ENCODE measurements at regions not wholly inside any gene's neighbourhood (a gene's known extent, or its start where the extent isn't known, plus 50 kb on each side); places are given as distances from the start of the nearest gene placed in this dataset.

- no peak overlapping the region for H3K27ac ChIP-seq (ENCODE audit: low read length)
- no peaks in the 10 kb centered on the region for H3K9me3 ChIP-seq (ENCODE audit: control insufficient read depth, low read depth, low read length)
- H3K4me1 ChIP-seq (ENCODE audit: control insufficient read depth, low read depth, low read length): no peaks in the 10 kb centered on the region
- no peak overlapping the region for H3K9ac ChIP-seq (ENCODE audit: low read length)
- H3K27me3 ChIP-seq (ENCODE audit: control insufficient read depth, insufficient read depth, low read length): no peaks in the 10 kb centered on the region
- no peaks in the 10 kb centered on the region for H3K36me3 ChIP-seq (ENCODE audit: control insufficient read depth, low read depth, low read length)
- H3K4me3 ChIP-seq (ENCODE audit: low read length): no peak overlapping the region
Measured at GRCh38 chr3:95707268-95707667, 1107.1 kb upstream of the EPHA6 start.

- H3K27ac ChIP-seq (ENCODE audit: low read length): no peak overlapping the region
- peaks cover 7% of the 10 kb centered on the region for H3K4me1 ChIP-seq (ENCODE audit: control insufficient read depth, low read depth, low read length)
- H3K4me3 ChIP-seq (ENCODE audit: low read length): no peak overlapping the region
- no peak overlapping the region for H3K9ac ChIP-seq (ENCODE audit: low read length)
- no peaks in the 10 kb centered on the region for H3K9me3 ChIP-seq (ENCODE audit: control insufficient read depth, low read depth, low read length)
- no peaks in the 10 kb centered on the region for H3K27me3 ChIP-seq (ENCODE audit: control insufficient read depth, insufficient read depth, low read length)
- H3K36me3 ChIP-seq (ENCODE audit: control insufficient read depth, low read depth, low read length): no peaks in the 10 kb centered on the region
Measured at GRCh38 chr3:95710684-95711083, 1103.7 kb upstream of the EPHA6 start.

DNA sequence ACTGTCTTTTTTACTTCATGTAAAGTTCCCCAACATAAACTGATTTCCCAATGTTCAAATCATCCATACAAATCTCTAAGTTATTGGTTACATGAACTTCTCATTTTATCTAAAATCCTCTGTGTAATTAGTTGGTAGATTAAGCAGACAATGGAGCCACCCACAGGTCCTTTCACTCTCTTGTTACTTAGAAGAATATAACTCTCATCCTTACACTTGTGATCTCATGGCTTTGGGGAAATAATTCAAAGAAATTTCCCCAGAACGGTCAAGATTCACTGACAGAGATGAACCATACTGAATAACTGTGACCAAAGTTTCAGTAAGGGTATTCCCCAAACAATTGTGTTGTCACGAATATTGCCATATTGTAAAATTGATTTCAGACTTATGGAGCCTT lies 1102.6 kb upstream of the EPHA6 start:
- no peaks in the 10 kb centered on the region for H3K36me3 ChIP-seq (ENCODE audit: control insufficient read depth, low read depth, low read length)
- H3K4me3 ChIP-seq (ENCODE audit: low read length): no peak overlapping the region
- H3K9ac ChIP-seq (ENCODE audit: low read length): no peak overlapping the region
- peaks cover 12% of the 10 kb centered on the region for H3K4me1 ChIP-seq (ENCODE audit: control insufficient read depth, low read depth, low read length)
- H3K27ac ChIP-seq (ENCODE audit: low read length): no peak overlapping the region
- no peaks in the 10 kb centered on the region for H3K27me3 ChIP-seq (ENCODE audit: control insufficient read depth, insufficient read depth, low read length)
- H3K9me3 ChIP-seq (ENCODE audit: control insufficient read depth, low read depth, low read length): no peaks in the 10 kb centered on the region

- no peaks in the 10 kb centered on the region for H3K9me3 ChIP-seq (ENCODE audit: control insufficient read depth, low read depth, low read length)
- H3K27me3 ChIP-seq (ENCODE audit: control insufficient read depth, insufficient read depth, low read length): no peaks in the 10 kb centered on the region
- no peak overlapping the region for H3K9ac ChIP-seq (ENCODE audit: low read length)
- H3K4me3 ChIP-seq (ENCODE audit: low read length): no peak overlapping the region
- peaks cover 14% of the 10 kb centered on the region for H3K4me1 ChIP-seq (ENCODE audit: control insufficient read depth, low read depth, low read length)
- no peak overlapping the region for H3K27ac ChIP-seq (ENCODE audit: low read length)
- H3K36me3 ChIP-seq (ENCODE audit: control insufficient read depth, low read depth, low read length): no peaks in the 10 kb centered on the region
Measured at GRCh38 chr3:95715128-95715527, 1099.3 kb upstream of the EPHA6 start.

- Histone ChIP-seq H3K27ac (ENCODE audit: low read length) (no peak overlapping the region), H3K4me3 (ENCODE audit: low read length) (no peak overlapping the region), H3K27me3 (ENCODE audit: control insufficient read depth, insufficient read depth, low read length) (no peaks in the 10 kb centered on the region), H3K9ac (ENCODE audit: low read length) (no peak overlapping the region), H3K36me3 (ENCODE audit: control insufficient read depth, low read depth, low read length) (no peaks in the 10 kb centered on the region), H3K9me3 (ENCODE audit: control insufficient read depth, low read depth, low read length) (no peaks in the 10 kb centered on the region), H3K4me1 (ENCODE audit: control insufficient read depth, low read depth, low read length) (peaks cover 14% of the 10 kb centered on the region)
Measured at GRCh38 chr3:95717048-95717447, 1097.3 kb upstream of the EPHA6 start.

- Histone ChIP-seq H3K4me1 (ENCODE audit: control insufficient read depth, low read depth, low read length) (peaks cover 14% of the 10 kb centered on the region), H3K36me3 (ENCODE audit: control insufficient read depth, low read depth, low read length) (no peaks in the 10 kb centered on the region), H3K4me3 (ENCODE audit: low read length) (no peak overlapping the region), H3K9me3 (ENCODE audit: control insufficient read depth, low read depth, low read length) (no peaks in the 10 kb centered on the region), H3K27ac (ENCODE audit: low read length) (no peak overlapping the region), H3K9ac (ENCODE audit: low read length) (no peak overlapping the region), H3K27me3 (ENCODE audit: control insufficient read depth, insufficient read depth, low read length) (no peaks in the 10 kb centered on the region)
Measured at GRCh38 chr3:95718168-95718567, 1096.2 kb upstream of the EPHA6 start.

- Histone ChIP-seq H3K4me3 (ENCODE audit: low read length) (no peak overlapping the region), H3K9me3 (ENCODE audit: control insufficient read depth, low read depth, low read length) (no peaks in the 10 kb centered on the region), H3K27me3 (ENCODE audit: control insufficient read depth, insufficient read depth, low read length) (no peaks in the 10 kb centered on the region), H3K9ac (ENCODE audit: low read length) (no peak overlapping the region), H3K36me3 (ENCODE audit: control insufficient read depth, low read depth, low read length) (no peaks in the 10 kb centered on the region), H3K27ac (ENCODE audit: low read length) (no peak overlapping the region), H3K4me1 (ENCODE audit: control insufficient read depth, low read depth, low read length) (peaks cover 14% of the 10 kb centered on the region)
Measured at GRCh38 chr3:95719481-95719880, 1094.9 kb upstream of the EPHA6 start.

GRCh38 chr3:95721938-95722337 lies 1092.5 kb upstream of the EPHA6 start:
- no peaks in the 10 kb centered on the region for H3K36me3 ChIP-seq (ENCODE audit: control insufficient read depth, low read depth, low read length)
- H3K27me3 ChIP-seq (ENCODE audit: control insufficient read depth, insufficient read depth, low read length): no peaks in the 10 kb centered on the region
- H3K9ac ChIP-seq (ENCODE audit: low read length): no peak overlapping the region
- peaks cover under 1% of the 10 kb centered on the region for H3K4me1 ChIP-seq (ENCODE audit: control insufficient read depth, low read depth, low read length)
- H3K4me3 ChIP-seq (ENCODE audit: low read length): no peak overlapping the region
- no peaks in the 10 kb centered on the region for H3K9me3 ChIP-seq (ENCODE audit: control insufficient read depth, low read depth, low read length)
- no peak overlapping the region for H3K27ac ChIP-seq (ENCODE audit: low read length)

- H3K9me3 ChIP-seq (ENCODE audit: control insufficient read depth, low read depth, low read length): no peaks in the 10 kb centered on the region
- no peaks in the 10 kb centered on the region for H3K4me1 ChIP-seq (ENCODE audit: control insufficient read depth, low read depth, low read length)
Measured at GRCh38 chr3:95725770-95726169, 1088.6 kb upstream of the EPHA6 start.

DNA sequence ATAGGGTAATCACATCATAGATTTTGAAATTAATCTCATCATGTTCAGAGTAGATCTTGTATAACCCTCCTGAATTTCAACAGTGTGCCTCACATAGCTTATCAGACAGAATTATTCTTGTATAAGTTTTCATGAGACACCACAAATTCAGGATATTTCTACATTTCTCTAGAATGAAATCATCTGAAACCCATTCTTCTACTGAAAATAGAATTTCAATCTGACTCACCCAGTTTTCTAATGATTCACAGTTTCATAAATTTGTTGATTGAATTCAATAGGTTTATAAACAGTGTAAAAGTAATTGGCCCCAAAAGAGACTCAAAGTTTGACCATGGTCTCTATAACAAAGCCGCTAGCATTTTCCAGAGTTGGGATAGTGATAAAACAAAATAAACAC lies 1082.6 kb upstream of the EPHA6 start:
- Histone ChIP-seq H3K27me3 (ENCODE audit: control insufficient read depth, insufficient read depth, low read length) (no peaks in the 10 kb centered on the region), H3K4me1 (ENCODE audit: control insufficient read depth, low read depth, low read length) (no peaks in the 10 kb centered on the region), H3K9me3 (ENCODE audit: control insufficient read depth, low read depth, low read length) (no peaks in the 10 kb centered on the region), H3K4me3 (ENCODE audit: low read length) (no peak overlapping the region), H3K36me3 (ENCODE audit: control insufficient read depth, low read depth, low read length) (no peaks in the 10 kb centered on the region), H3K9ac (ENCODE audit: low read length) (no peak overlapping the region), H3K27ac (ENCODE audit: low read length) (no peak overlapping the region)

More at GRCh38 chr3:95725770-95726169, 1088.6 kb upstream of the EPHA6 start:
- Histone ChIP-seq H3K9ac (ENCODE audit: low read length) (no peak overlapping the region), H3K4me3 (ENCODE audit: low read length) (no peak overlapping the region), H3K27me3 (ENCODE audit: control insufficient read depth, insufficient read depth, low read length) (no peaks in the 10 kb centered on the region), H3K27ac (ENCODE audit: low read length) (no peak overlapping the region), H3K36me3 (ENCODE audit: control insufficient read depth, low read depth, low read length) (no peaks in the 10 kb centered on the region)

DNA sequence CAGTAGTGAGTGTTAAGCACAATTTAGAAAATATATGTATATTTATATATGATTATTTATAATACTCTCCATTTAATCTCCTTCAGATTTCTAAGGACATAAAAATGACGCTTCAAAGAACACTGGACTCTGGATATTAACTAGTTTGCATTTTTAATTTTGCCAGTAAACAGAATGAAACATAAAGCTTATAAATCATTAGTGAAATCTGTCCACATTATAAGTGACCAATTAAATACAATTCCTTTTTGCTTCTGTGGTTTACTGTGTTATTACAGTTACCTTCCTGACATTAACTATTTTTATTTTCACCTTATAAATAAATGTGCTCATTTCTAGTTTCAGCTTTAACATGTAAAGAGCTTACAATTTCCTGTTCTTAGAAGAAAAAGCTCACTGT lies 1081.1 kb upstream of the EPHA6 start:
- H3K27me3 ChIP-seq (ENCODE audit: control insufficient read depth, insufficient read depth, low read length): no peaks in the 10 kb centered on the region
- H3K4me3 ChIP-seq (ENCODE audit: low read length): no peak overlapping the region
- H3K27ac ChIP-seq (ENCODE audit: low read length): no peak overlapping the region
- peaks cover 3% of the 10 kb centered on the region for H3K4me1 ChIP-seq (ENCODE audit: control insufficient read depth, low read depth, low read length)
- no peaks in the 10 kb centered on the region for H3K9me3 ChIP-seq (ENCODE audit: control insufficient read depth, low read depth, low read length)
- H3K9ac ChIP-seq (ENCODE audit: low read length): no peak overlapping the region
- H3K36me3 ChIP-seq (ENCODE audit: control insufficient read depth, low read depth, low read length): no peaks in the 10 kb centered on the region

DNA sequence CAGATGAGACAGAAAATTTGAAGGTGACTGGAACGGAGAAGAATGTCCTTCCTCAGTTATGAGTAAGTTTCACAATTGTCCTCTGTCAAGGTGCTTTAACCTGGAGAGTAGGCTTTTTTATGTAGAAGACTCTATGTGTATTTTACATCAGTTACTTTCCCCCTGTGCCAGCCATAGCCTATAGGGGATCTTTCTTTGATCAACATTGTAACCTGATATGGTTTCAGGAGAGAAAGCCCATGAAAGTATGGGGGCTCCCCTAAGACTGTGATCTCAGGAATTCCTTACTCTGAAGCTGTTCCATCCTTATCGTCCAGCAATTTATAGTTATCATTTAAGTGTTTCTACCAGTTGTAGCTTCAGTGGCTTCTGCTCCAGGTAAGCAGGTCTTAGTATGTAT lies 1076.3 kb upstream of the EPHA6 start:
- Histone ChIP-seq H3K9ac (ENCODE audit: low read length) (no peak overlapping the region), H3K36me3 (ENCODE audit: control insufficient read depth, low read depth, low read length) (no peaks in the 10 kb centered on the region), H3K9me3 (ENCODE audit: control insufficient read depth, low read depth, low read length) (no peaks in the 10 kb centered on the region), H3K4me3 (ENCODE audit: low read length) (no peak overlapping the region), H3K27me3 (ENCODE audit: control insufficient read depth, insufficient read depth, low read length) (no peaks in the 10 kb centered on the region), H3K4me1 (ENCODE audit: control insufficient read depth, low read depth, low read length) (peaks cover 3% of the 10 kb centered on the region), H3K27ac (ENCODE audit: low read length) (no peak overlapping the region)

Measured in iPS-18a (cell line).